ENCODE measurements at regions not wholly inside any gene's neighbourhood (a gene's known extent, or its start where the extent isn't known, plus 50 kb on each side); places are given as distances from the start of the nearest gene placed in this dataset.

DNA sequence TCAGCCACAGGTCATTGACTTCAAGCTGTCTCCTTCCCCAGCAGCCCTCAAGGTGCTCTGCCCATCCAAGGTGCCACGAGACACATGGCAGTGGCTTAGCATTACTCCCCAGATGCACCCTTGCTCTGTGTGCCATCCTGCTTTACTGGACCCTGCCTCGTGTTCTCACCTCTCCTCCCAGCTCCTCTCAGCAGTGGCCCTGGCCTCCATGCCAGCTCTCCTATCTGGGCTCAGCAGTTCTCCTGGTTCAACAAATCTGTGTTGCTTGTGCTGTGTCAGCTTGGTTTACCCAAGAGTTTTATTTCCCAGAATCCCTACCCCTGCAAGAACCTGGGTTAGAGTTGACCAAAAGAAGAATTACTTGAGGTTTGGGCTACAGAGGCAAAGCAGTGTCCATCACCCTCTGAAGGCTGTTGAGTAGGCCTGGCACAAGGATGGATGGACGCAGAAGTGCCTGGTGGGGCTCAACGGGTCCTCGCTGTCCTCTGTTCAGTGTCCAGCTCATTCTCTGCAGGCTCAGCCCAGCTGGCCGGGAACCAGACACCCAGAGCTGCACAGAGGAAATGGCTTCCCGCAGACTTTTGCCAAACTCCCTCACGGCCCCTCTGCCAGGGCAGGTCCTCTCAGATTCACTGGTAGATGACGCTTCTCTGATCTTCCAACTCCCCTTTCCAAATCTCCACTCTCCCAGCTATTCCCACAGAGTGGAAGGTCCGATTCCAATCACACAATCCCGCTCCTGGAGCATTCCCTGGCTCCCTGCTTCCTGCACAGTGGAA is 82.6 kb downstream of the FOXA2 start (continued):
- TF ChIP-seq CREM (IDR thresholded peaks at IDR 0.05) (peak; percentile 21; the same call in 1 of the 2 replicates), CREM (CRISPR knock-in tag; IDR thresholded peaks at IDR 0.05) (no peak), NCOA1 (CRISPR knock-in tag; IDR thresholded peaks at IDR 0.05) (no peak), BRD4 (CRISPR knock-in tag; IDR thresholded peaks at IDR 0.05) (0 out of 2 replicates have a peak, but pooled peaks have one; percentile 50), SNAI1 (CRISPR knock-in tag; IDR thresholded peaks at IDR 0.05; ENCODE audit: borderline replicate concordance) (no peak), HDAC6 (IDR thresholded peaks at IDR 0.05; ENCODE audit: low read depth, low read length) (no peak), ZNF235 (CRISPR knock-in tag; IDR thresholded peaks at IDR 0.05; ENCODE audit: borderline replicate concordance) (no peak), POLR2G (IDR thresholded peaks at IDR 0.05; ENCODE audit: low read depth, low read length) (no peak), SP2 (CRISPR knock-in tag; IDR thresholded peaks at IDR 0.05) (no peak)

- FAIRE-seq (no peak), ATAC-seq (no peak), DNase-seq (ENCODE audit: low spot score) (no peak)
- Histone ChIP-seq H3K9me3 (ENCODE audit: low read length) (no peaks in the 10 kb centered on the region), H3K36me3 (replicated peaks in 1 of 2; ENCODE audit: control insufficient read depth in 1 of 2, insufficient read depth in 2 of 2, low read length in 2 of 2) (no peaks in the 10 kb centered on the region), H3K4me2 (ENCODE audit: low read depth, low read length) (no peak overlapping the region), H3K27me3 (ENCODE audit: control insufficient read depth in 1 of 2, insufficient read depth in 2 of 2, low read length in 2 of 2) (no peaks in the 10 kb centered on the region), H2AFZ (ENCODE audit: low read length) (no peak overlapping the region), H3K27ac (ENCODE audit: extremely low read length, insufficient read depth, low read length) (no peak overlapping the region), H3K4me3 (replicated peaks in 1 of 3; ENCODE audit: insufficient read depth in 1 of 3, low read depth in 2 of 3, low read length in 3 of 3) (no peak overlapping the region), H3K4me1 (ENCODE audit: insufficient read depth, low read length) (peaks cover 58% of the 10 kb centered on the region), H4K20me1 (ENCODE audit: insufficient read depth, low read length) (no peaks in the 10 kb centered on the region), H3K79me2 (ENCODE audit: insufficient read depth, low read length) (no peaks in the 10 kb centered on the region), H3K9ac (ENCODE audit: insufficient read depth, low read depth, low read length) (no peak overlapping the region)
- BruUV-seq (replicated peaks), result no TSS peak
- intact Hi-C loops (cut with micrococcal nuclease; ENCODE audit: unreplicated experiment) (no loop called here), in situ Hi-C loops (cut with HindIII; ENCODE audit: extremely low pct_ligation_motif_present, low pct_unique_long_range_greater_than_20kb) (no loop called here)
- ChIA-PET POLR2A (interaction anchor here (0.7 to 6.1 kb wide), 6 partner anchors 7 to 84 kb away, joined by 3 to 55 read pairs (median 16); no protein-coding TSS in a partner anchor), CTCF (ENCODE audit: low intra/inter-chr PET ratio, low total read pairs) (no interaction called here)
- TF ChIP-seq MIXL1 (CRISPR knock-in tag; IDR thresholded peaks at IDR 0.05) (no peak), GFI1 (CRISPR knock-in tag; IDR thresholded peaks at IDR 0.05; ENCODE audit: borderline replicate concordance) (no peak), ZNF691 (CRISPR knock-in tag; IDR thresholded peaks at IDR 0.05; ENCODE audit: borderline replicate concordance, low read depth) (peak; percentile 98), ZNF230 (CRISPR knock-in tag; IDR thresholded peaks at IDR 0.05) (0 out of 2 replicates have a peak, but pooled peaks have one; percentile 34), ZNF570 (CRISPR knock-in tag; IDR thresholded peaks at IDR 0.05; ENCODE audit: borderline replicate concordance) (0 out of 2 replicates have a peak, but pooled peaks have one; percentile 65), DMAP1 (CRISPR knock-in tag; IDR thresholded peaks at IDR 0.05) (no peak), ZNF501 (CRISPR knock-in tag; IDR thresholded peaks at IDR 0.05) (0 out of 2 replicates have a peak, but pooled peaks have one; percentile 1), SOX13 (IDR thresholded peaks at IDR 0.05) (no peak), SOX13 (CRISPR knock-in tag; conservative IDR thresholded peaks at IDR 0.05 in 1 of 2, IDR thresholded peaks at IDR 0.05 in 1 of 2) (peak in 1 of 2 experiments; percentile 10; a peak in 1 of 4 replicates)
Observed at GRCh38 chr20:22501034-22501433, 83.3 kb downstream of the FOXA2 start.

Measured in HepG2 (cell line).